ENCODE measurements at regions not wholly inside any gene's neighbourhood (a gene's known extent, or its start where the extent isn't known, plus 50 kb on each side); places are given as distances from the start of the nearest gene placed in this dataset.

DNA sequence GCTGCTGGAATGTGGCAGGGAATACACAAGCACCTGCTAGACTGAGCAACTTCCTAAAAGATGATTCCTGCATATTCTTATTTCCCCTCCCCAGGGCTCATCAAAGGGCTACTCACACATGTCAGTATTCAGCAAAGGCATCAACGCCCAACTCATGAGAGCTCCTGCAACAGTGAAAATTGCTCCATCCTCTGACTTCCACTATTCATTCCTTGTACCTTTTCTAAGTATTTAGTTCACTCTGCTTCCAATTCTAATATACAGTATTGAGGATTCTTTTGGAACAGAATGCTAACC, 84.1 kb downstream of the SCN11A start:
- TF ChIP-seq, protein P1, sequence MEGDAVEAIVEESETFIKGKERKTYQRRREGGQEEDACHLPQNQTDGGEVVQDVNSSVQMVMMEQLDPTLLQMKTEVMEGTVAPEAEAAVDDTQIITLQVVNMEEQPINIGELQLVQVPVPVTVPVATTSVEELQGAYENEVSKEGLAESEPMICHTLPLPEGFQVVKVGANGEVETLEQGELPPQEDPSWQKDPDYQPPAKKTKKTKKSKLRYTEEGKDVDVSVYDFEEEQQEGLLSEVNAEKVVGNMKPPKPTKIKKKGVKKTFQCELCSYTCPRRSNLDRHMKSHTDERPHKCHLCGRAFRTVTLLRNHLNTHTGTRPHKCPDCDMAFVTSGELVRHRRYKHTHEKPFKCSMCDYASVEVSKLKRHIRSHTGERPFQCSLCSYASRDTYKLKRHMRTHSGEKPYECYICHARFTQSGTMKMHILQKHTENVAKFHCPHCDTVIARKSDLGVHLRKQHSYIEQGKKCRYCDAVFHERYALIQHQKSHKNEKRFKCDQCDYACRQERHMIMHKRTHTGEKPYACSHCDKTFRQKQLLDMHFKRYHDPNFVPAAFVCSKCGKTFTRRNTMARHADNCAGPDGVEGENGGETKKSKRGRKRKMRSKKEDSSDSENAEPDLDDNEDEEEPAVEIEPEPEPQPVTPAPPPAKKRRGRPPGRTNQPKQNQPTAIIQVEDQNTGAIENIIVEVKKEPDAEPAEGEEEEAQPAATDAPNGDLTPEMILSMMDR (conservative IDR thresholded peaks at IDR 0.05; ENCODE audit: low read depth, low read length), result no peak
- no peak for TF ChIP-seq EZH2phosphoT487 (IDR thresholded peaks at IDR 0.05; ENCODE audit: borderline replicate concordance, low read length)

Measured in PC-3 (cell line).